ENCODE measurements at regions not wholly inside any gene's neighbourhood (a gene's known extent, or its start where the extent isn't known, plus 50 kb on each side); places are given as distances from the start of the nearest gene placed in this dataset.

DNA sequence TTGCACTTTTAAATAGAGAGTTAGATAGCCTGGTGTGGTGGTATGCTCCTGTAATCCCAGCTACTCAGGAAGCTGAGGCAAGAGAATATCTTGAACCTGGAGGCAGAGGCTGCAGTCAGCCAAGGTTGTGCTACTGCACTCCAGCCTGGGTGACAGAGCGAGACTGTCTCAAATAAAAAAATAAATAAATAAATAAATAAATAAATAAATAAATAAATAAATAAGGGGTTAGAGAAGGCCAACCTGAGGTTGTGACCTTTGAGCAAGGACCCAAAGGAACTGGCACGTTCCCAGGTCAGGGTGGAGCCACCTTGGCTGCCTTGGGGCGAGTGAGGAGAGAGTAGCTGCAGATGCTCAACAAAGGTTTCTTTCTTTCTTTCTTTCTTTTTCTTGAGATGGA is 65.3 kb upstream of the TENM4 start:
- TF ChIP-seq SREBF2 (IDR thresholded peaks at IDR 0.05): no peak
- TF ChIP-seq HOXB5 (CRISPR knock-in tag; IDR thresholded peaks at IDR 0.05): no peak
- no peak for TF ChIP-seq RAD21 (conservative IDR thresholded peaks at IDR 0.05 in 1 of 2, IDR thresholded peaks at IDR 0.05 in 1 of 2)
- no peak for TF ChIP-seq JUN (IDR thresholded peaks at IDR 0.05)
- no peak for TF ChIP-seq HDAC2 (IDR thresholded peaks at IDR 0.05)
- TF ChIP-seq, protein P1, sequence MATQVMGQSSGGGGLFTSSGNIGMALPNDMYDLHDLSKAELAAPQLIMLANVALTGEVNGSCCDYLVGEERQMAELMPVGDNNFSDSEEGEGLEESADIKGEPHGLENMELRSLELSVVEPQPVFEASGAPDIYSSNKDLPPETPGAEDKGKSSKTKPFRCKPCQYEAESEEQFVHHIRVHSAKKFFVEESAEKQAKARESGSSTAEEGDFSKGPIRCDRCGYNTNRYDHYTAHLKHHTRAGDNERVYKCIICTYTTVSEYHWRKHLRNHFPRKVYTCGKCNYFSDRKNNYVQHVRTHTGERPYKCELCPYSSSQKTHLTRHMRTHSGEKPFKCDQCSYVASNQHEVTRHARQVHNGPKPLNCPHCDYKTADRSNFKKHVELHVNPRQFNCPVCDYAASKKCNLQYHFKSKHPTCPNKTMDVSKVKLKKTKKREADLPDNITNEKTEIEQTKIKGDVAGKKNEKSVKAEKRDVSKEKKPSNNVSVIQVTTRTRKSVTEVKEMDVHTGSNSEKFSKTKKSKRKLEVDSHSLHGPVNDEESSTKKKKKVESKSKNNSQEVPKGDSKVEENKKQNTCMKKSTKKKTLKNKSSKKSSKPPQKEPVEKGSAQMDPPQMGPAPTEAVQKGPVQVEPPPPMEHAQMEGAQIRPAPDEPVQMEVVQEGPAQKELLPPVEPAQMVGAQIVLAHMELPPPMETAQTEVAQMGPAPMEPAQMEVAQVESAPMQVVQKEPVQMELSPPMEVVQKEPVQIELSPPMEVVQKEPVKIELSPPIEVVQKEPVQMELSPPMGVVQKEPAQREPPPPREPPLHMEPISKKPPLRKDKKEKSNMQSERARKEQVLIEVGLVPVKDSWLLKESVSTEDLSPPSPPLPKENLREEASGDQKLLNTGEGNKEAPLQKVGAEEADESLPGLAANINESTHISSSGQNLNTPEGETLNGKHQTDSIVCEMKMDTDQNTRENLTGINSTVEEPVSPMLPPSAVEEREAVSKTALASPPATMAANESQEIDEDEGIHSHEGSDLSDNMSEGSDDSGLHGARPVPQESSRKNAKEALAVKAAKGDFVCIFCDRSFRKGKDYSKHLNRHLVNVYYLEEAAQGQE (IDR thresholded peaks at IDR 0.05): no peak
- TF ChIP-seq, protein P2, sequence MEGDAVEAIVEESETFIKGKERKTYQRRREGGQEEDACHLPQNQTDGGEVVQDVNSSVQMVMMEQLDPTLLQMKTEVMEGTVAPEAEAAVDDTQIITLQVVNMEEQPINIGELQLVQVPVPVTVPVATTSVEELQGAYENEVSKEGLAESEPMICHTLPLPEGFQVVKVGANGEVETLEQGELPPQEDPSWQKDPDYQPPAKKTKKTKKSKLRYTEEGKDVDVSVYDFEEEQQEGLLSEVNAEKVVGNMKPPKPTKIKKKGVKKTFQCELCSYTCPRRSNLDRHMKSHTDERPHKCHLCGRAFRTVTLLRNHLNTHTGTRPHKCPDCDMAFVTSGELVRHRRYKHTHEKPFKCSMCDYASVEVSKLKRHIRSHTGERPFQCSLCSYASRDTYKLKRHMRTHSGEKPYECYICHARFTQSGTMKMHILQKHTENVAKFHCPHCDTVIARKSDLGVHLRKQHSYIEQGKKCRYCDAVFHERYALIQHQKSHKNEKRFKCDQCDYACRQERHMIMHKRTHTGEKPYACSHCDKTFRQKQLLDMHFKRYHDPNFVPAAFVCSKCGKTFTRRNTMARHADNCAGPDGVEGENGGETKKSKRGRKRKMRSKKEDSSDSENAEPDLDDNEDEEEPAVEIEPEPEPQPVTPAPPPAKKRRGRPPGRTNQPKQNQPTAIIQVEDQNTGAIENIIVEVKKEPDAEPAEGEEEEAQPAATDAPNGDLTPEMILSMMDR (IDR thresholded peaks at IDR 0.05): no peak
- no peak for TF ChIP-seq POLR2A (IDR thresholded peaks at IDR 0.05; ENCODE audit: low read length)
- no peak for TF ChIP-seq MAFK (IDR thresholded peaks at IDR 0.05; ENCODE audit: partially characterized antibody)
